Mesendoderm (in vitro differentiated cells): ENCODE measurements at regions not wholly inside any gene's neighbourhood (a gene's known extent, or its start where the extent isn't known, plus 50 kb on each side); places are given as distances from the start of the nearest gene placed in this dataset.

ENCODE experiments used
- DNase-seq: peaks from one replicate; pipeline ENCODE4 v3.0.0; 2013
- H2AK5ac ChIP-seq: 2 replicates; pipeline ENCODE4 v1.6.1; 2013; ENCODE audit warnings: low read length, inconsistent platforms
- H2BK120ac ChIP-seq: 2 replicates; pipeline ENCODE4 v1.6.1; 2013; ENCODE audit warnings: low read depth, mild to moderate bottlenecking, low read length, moderate library complexity, mixed read lengths
- H2BK15ac ChIP-seq: replicated peaks from 2 replicates; pipeline ENCODE4 v1.6.1; 2013; ENCODE audit warnings: low read depth, mild to moderate bottlenecking, moderate library complexity
- H2BK5ac ChIP-seq: 2 replicates; pipeline ENCODE4 v1.6.1; 2013; ENCODE audit warnings: low read length, inconsistent platforms
- H3K18ac ChIP-seq: 2 replicates; pipeline ENCODE4 v1.6.1; 2013; ENCODE audit warnings: mild to moderate bottlenecking, low read length, mixed read lengths
- H3K23ac ChIP-seq: one replicate; pipeline ENCODE4 v1.6.1; 2013; ENCODE audit warnings: low read length
- H3K27ac ChIP-seq: 2 replicates; pipeline ENCODE4 v1.5.1; 2013; ENCODE audit warnings: low read depth, mild to moderate bottlenecking, inconsistent platforms, low read length, moderate library complexity
- H3K27me3 ChIP-seq: 2 replicates; pipeline ENCODE4 v1.6.1; 2013; ENCODE audit warnings: low read length, control low read depth, mild to moderate bottlenecking, inconsistent platforms; ENCODE audit not compliant: insufficient read depth, poor library complexity
- H3K36me3 ChIP-seq: 2 replicates; pipeline ENCODE4 v1.6.1; 2013; ENCODE audit warnings: low read length, inconsistent platforms; ENCODE audit not compliant: control insufficient read depth, insufficient read depth
- H3K4ac ChIP-seq: one replicate; pipeline ENCODE4 v1.6.1; 2013; ENCODE audit warnings: low read depth, mild to moderate bottlenecking, low read length, moderate library complexity
- H3K4me1 ChIP-seq: 2 replicates; pipeline ENCODE4 v1.6.1; 2013; ENCODE audit warnings: low read depth, low read length, inconsistent platforms; ENCODE audit not compliant: control insufficient read depth
- H3K4me2 ChIP-seq: 2 replicates; pipeline ENCODE4 v1.6.1; 2013; ENCODE audit warnings: low read length
- H3K4me3 ChIP-seq: 2 replicates; pipeline ENCODE4 v1.5.1; 2013; ENCODE audit warnings: mild to moderate bottlenecking, low read length
- H3K56ac ChIP-seq: one replicate; pipeline ENCODE4 v1.6.1; 2013; ENCODE audit warnings: low read length
- H3K79me1 ChIP-seq: 2 replicates; pipeline ENCODE4 v1.6.1; 2013; ENCODE audit warnings: low read length, inconsistent platforms
- H3K79me2 ChIP-seq: 2 replicates; pipeline ENCODE4 v1.6.1; 2013; ENCODE audit warnings: mild to moderate bottlenecking, low read length; ENCODE audit not compliant: control insufficient read depth, insufficient read depth
- H3K9ac ChIP-seq: 2 replicates; pipeline ENCODE4 v1.6.1; 2013; ENCODE audit warnings: low read length, inconsistent platforms
- H4K5ac ChIP-seq: one replicate; pipeline ENCODE4 v1.6.1; 2013; ENCODE audit warnings: low read length
- H4K8ac ChIP-seq: one replicate; pipeline ENCODE4 v1.6.1; 2013; ENCODE audit warnings: low read depth, mild to moderate bottlenecking, control low read depth, low read length, moderate library complexity
- WGBS: extraction: QIAGEN DNeasy Blood & Tissue Kit; methylation state at CpG from one replicate; pipeline ENCODE4 v1.1.7; 2013; ENCODE audit warnings: low lambda C conversion rate, missing lambda C conversion rate; ENCODE audit not compliant: insufficient coverage; ENCODE audit errors: extremely low coverage; 5-methylcytosine and 5-hydroxymethylcytosine counted together

DNA sequence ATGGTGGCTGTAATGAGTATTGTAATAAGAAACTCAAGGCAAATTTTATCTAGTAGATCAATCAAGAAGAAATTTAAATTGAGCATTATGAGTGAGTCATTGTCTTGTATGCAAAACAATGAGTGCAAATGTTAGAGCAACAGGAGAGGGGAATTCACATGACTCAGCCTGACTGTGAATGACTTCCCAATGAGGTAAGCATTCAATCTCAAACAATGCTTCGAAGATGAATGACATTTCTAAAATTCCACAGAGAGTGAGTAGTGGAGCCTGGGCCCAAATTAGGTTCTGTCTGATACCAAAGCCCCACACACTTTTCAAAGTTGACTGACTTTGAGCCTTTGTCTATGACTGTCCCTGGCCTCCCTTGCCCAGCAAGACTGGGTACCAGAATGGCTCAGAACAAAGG lies 738.0 kb downstream of the PTPRU start:
- Histone ChIP-seq H3K27me3 (no peaks in the 10 kb centered on the region), H3K79me1 (no peaks in the 10 kb centered on the region), H2BK5ac (peak overlapping the region; percentile 87), H3K79me2 (no peaks in the 10 kb centered on the region), H3K9ac (no peak overlapping the region), H2BK15ac (no peak overlapping the region), H4K5ac (no peak overlapping the region), H4K8ac (no peak overlapping the region), H3K4ac (no peak overlapping the region), H3K27ac (peak overlapping the region; percentile 86), H2BK120ac (no peak overlapping the region), H3K36me3 (no peaks in the 10 kb centered on the region), H3K56ac (peak overlapping the region; percentile 76), H3K4me2 (no peak overlapping the region), H3K18ac (peak overlapping the region; percentile 71), H3K4me3 (no peak overlapping the region), H3K4me1 (peaks cover 18% of the 10 kb centered on the region), H3K23ac (no peak overlapping the region), H2AK5ac (no peak overlapping the region)
- no CpG with 5 or more reads among the region's 1 CpG for WGBS
- DNase-seq = peak; percentile 99

GRCh38 chr1:29973406-29973805 lies 737.1 kb downstream of the PTPRU start:
- Histone ChIP-seq H3K79me1 (no peaks in the 10 kb centered on the region), H3K4me3 (no peak overlapping the region), H2BK15ac (no peak overlapping the region), H3K9ac (peak overlapping the region; percentile 9), H3K79me2 (no peaks in the 10 kb centered on the region), H4K5ac (no peak overlapping the region), H2AK5ac (peak overlapping the region; percentile 43), H3K23ac (no peak overlapping the region), H3K56ac (peak overlapping the region; percentile 66), H3K18ac (no peak overlapping the region), H2BK5ac (peak overlapping the region; percentile 88), H4K8ac (no peak overlapping the region), H3K4me1 (peaks cover 18% of the 10 kb centered on the region), H3K4ac (no peak overlapping the region), H3K27ac (peak overlapping the region; percentile 68), H3K36me3 (no peaks in the 10 kb centered on the region), H3K4me2 (no peak overlapping the region), H2BK120ac (no peak overlapping the region), H3K27me3 (no peaks in the 10 kb centered on the region)
- no CpG with 5 or more reads among the region's 3 CpGs for WGBS
- peak; percentile 90 for DNase-seq

GRCh38 chr1:29972421-29973053 lies 736.2 kb downstream of the PTPRU start:
- Histone ChIP-seq H3K4me2 (no peak overlapping the region), H3K79me2 (no peaks in the 10 kb centered on the region), H3K23ac (no peak overlapping the region), H3K4me1 (peaks cover 18% of the 10 kb centered on the region), H3K27ac (no peak overlapping the region), H2BK5ac (peak overlapping the region; percentile 88), H4K5ac (no peak overlapping the region), H3K27me3 (no peaks in the 10 kb centered on the region), H2BK15ac (no peak overlapping the region), H3K18ac (peak overlapping the region; percentile 73), H3K56ac (peak overlapping the region; percentile 50), H3K79me1 (no peaks in the 10 kb centered on the region), H2AK5ac (no peak overlapping the region), H3K4ac (peak overlapping the region; percentile 94), H4K8ac (no peak overlapping the region), H3K9ac (peak overlapping the region; percentile 18), H3K4me3 (no peak overlapping the region), H3K36me3 (no peaks in the 10 kb centered on the region), H2BK120ac (peak overlapping the region; percentile 77)
- DNase-seq = no peak
- WGBS = no CpG with 5 or more reads among the region's 5 CpGs

- DNase-seq = no peak
- H2BK5ac ChIP-seq = no peak overlapping the region
- WGBS = no CpG with 5 or more reads among the region's 2 CpGs
- no peak overlapping the region for H3K23ac ChIP-seq
- H2AK5ac ChIP-seq = no peak overlapping the region
- H2BK15ac ChIP-seq = no peak overlapping the region
- no peak overlapping the region for H4K5ac ChIP-seq
- H3K56ac ChIP-seq = no peak overlapping the region
- peaks cover 18% of the 10 kb centered on the region for H3K4me1 ChIP-seq
- H3K4me2 ChIP-seq = no peak overlapping the region
- H3K79me2 ChIP-seq = no peaks in the 10 kb centered on the region
- H3K4me3 ChIP-seq = no peak overlapping the region
- no peak overlapping the region for H2BK120ac ChIP-seq
- H3K27me3 ChIP-seq = no peaks in the 10 kb centered on the region
- H3K18ac ChIP-seq = no peak overlapping the region
- H4K8ac ChIP-seq = no peak overlapping the region
- no peak overlapping the region for H3K27ac ChIP-seq
- no peak overlapping the region for H3K9ac ChIP-seq
- no peaks in the 10 kb centered on the region for H3K79me1 ChIP-seq
- no peaks in the 10 kb centered on the region for H3K36me3 ChIP-seq
- H3K4ac ChIP-seq = peak overlapping the region; percentile 18
These were observed 735.4 kb downstream of the PTPRU start for GRCh38 chr1:29971703-29972102.

GRCh38 chr1:29970747-29971325 lies 734.5 kb downstream of the PTPRU start:
- peaks cover 18% of the 10 kb centered on the region for H3K4me1 ChIP-seq
- peak overlapping the region; percentile 10 for H3K56ac ChIP-seq
- H3K36me3 ChIP-seq = no peaks in the 10 kb centered on the region
- H3K23ac ChIP-seq = no peak overlapping the region
- WGBS = no CpG with 5 or more reads among the region's 7 CpGs
- H3K4ac ChIP-seq = peak overlapping the region; percentile 58
- H3K79me1 ChIP-seq = no peaks in the 10 kb centered on the region
- H3K27ac ChIP-seq = no peak overlapping the region
- H3K4me3 ChIP-seq = no peak overlapping the region
- no peak overlapping the region for H2BK120ac ChIP-seq
- no peak overlapping the region for H3K18ac ChIP-seq
- no peak overlapping the region for H2BK5ac ChIP-seq
- no peak overlapping the region for H2AK5ac ChIP-seq
- H3K4me2 ChIP-seq = no peak overlapping the region
- no peaks in the 10 kb centered on the region for H3K79me2 ChIP-seq
- no peak overlapping the region for H2BK15ac ChIP-seq
- no peak overlapping the region for H4K8ac ChIP-seq
- H4K5ac ChIP-seq = no peak overlapping the region
- no peaks in the 10 kb centered on the region for H3K27me3 ChIP-seq
- H3K9ac ChIP-seq = no peak overlapping the region
- no peak for DNase-seq

- no peak overlapping the region for H4K8ac ChIP-seq
- H3K4me2 ChIP-seq = no peak overlapping the region
- no peak overlapping the region for H2BK120ac ChIP-seq
- H2BK5ac ChIP-seq = no peak overlapping the region
- no peak overlapping the region for H3K4me3 ChIP-seq
- H3K23ac ChIP-seq = no peak overlapping the region
- peaks cover 18% of the 10 kb centered on the region for H3K4me1 ChIP-seq
- H4K5ac ChIP-seq = no peak overlapping the region
- no peaks in the 10 kb centered on the region for H3K27me3 ChIP-seq
- no CpG with 5 or more reads among the region's 3 CpGs for WGBS
- H3K79me2 ChIP-seq = no peaks in the 10 kb centered on the region
- no peak overlapping the region for H3K9ac ChIP-seq
- H3K18ac ChIP-seq = no peak overlapping the region
- no peaks in the 10 kb centered on the region for H3K79me1 ChIP-seq
- no peak overlapping the region for H2AK5ac ChIP-seq
- no peak overlapping the region for H3K56ac ChIP-seq
- no peak overlapping the region for H2BK15ac ChIP-seq
- no peak for DNase-seq
- H3K27ac ChIP-seq = no peak overlapping the region
- H3K36me3 ChIP-seq = no peaks in the 10 kb centered on the region
- H3K4ac ChIP-seq = no peak overlapping the region
These were observed 733.3 kb downstream of the PTPRU start for GRCh38 chr1:29969576-29969975.
